Prostate gland (tissue), 2 donors: ENCODE measurements at regions not wholly inside any gene's neighbourhood (a gene's known extent, or its start where the extent isn't known, plus 50 kb on each side); places are given as distances from the start of the nearest gene placed in this dataset.

Experiments used
- DNase-seq: peaks from one replicate; pipeline ENCODE4 v3.0.0-alpha.2; 2019; ENCODE audit warnings: low spot score
- H3K27ac ChIP-seq, 2 donors: fragments of 200-600 bp; sonication (generic); 2 replicates each; pipeline ENCODE4 v1.5.1; 2017 to 2019
- H3K27me3 ChIP-seq: fragments of 200-600 bp; sonication (generic); replicated peaks from 2 replicates; pipeline ENCODE4 v1.5.1; 2019; ENCODE audit not compliant: insufficient read depth
- H3K36me3 ChIP-seq, 2 donors: fragments of 200-600 bp; sonication (generic); 1 replicate in 1 of 2; 2 replicates in 1 of 2; pipeline versions ENCODE4 v1.5.1 to v1.8.1; 2017 to 2019
- H3K4me1 ChIP-seq: fragments of 200-600 bp; sonication (generic); replicated peaks from 2 replicates; pipeline ENCODE4 v1.5.1; 2019
- H3K4me3 ChIP-seq, 2 donors: fragments of 200-600 bp; sonication (generic); 2 replicates each; pipeline ENCODE4 v1.5.1; 2017 to 2019
- H3K9me3 ChIP-seq: fragments of 200-600 bp; sonication (generic); 2 replicates; pipeline ENCODE4 v1.5.1; 2017
- CTCF ChIP-seq, 4 experiments: fragments of 200-600 bp in 2 of 4; fragments of 450-650 bp in 2 of 4; sonication (generic) in 2 of 4; IDR thresholded peaks; 1 replicate in 3 of 4; 2 replicates in 1 of 4; pipeline ENCODE4 v1.5.1; 2016 to 2019; ENCODE audit warnings: antibody characterized with exemption in 4 of 4, mild to moderate bottlenecking in 2 of 4, moderate library complexity in 2 of 4
- POLR2A ChIP-seq: fragments of 450-650 bp; IDR thresholded peaks from one replicate; pipeline ENCODE4 v1.6.1; 2016; ENCODE audit warnings: antibody characterized with exemption, mild to moderate bottlenecking
- POLR2AphosphoS5 ChIP-seq: sonication (generic); formaldehyde crosslinking; IDR thresholded peaks from one replicate; pipeline ENCODE4 v1.6.1; 2017; ENCODE audit warnings: antibody characterized with exemption
- WGBS: methylation state at CpG from one replicate; pipeline ENCODE4 v1.1.5; 2018; 5-methylcytosine and 5-hydroxymethylcytosine counted together
- intact Hi-C: fragments of 100-400 bp; cut with DNase I; formaldehyde crosslinking; loops from one replicate; pipeline ENCODE4 v1.14.2; 2022

GRCh38 chr6:40923880-40924279 is 115.1 kb downstream of the UNC5CL start:
- Histone ChIP-seq H3K27ac (no peak overlapping the region), H3K9me3 (no peaks in the 10 kb centered on the region), H3K4me3 (no peak overlapping the region), H3K4me1 (no peaks in the 10 kb centered on the region), H3K27me3 (no peaks in the 10 kb centered on the region), H3K36me3 (no peaks in the 10 kb centered on the region)
- 90% methylated on average over 2 of the region's 2 CpGs for WGBS
- intact Hi-C loops: no loop called here
- DNase-seq: no peak
- TF ChIP-seq POLR2AphosphoS5 (no peak), POLR2A (no peak), CTCF (IDR thresholded peaks at IDR 0.05) (no peak)

GRCh38 chr6:40923326-40923725 is 115.7 kb downstream of the UNC5CL start:
- 90% methylated on average over 4 of the region's 4 CpGs for WGBS
- TF ChIP-seq POLR2A: no peak
- intact Hi-C loops: no loop called here
- no peak overlapping the region for H3K27ac ChIP-seq
- no peaks in the 10 kb centered on the region for H3K4me1 ChIP-seq
- no peaks in the 10 kb centered on the region for H3K27me3 ChIP-seq
- no peak for DNase-seq
- no peaks in the 10 kb centered on the region for H3K9me3 ChIP-seq
- no peak overlapping the region for H3K4me3 ChIP-seq
- H3K36me3 ChIP-seq: no peaks in the 10 kb centered on the region

GRCh38 chr6:40922281-40922680 is 116.7 kb downstream of the UNC5CL start:
- Histone ChIP-seq H3K27me3 (no peaks in the 10 kb centered on the region), H3K36me3 (no peaks in the 10 kb centered on the region), H3K27ac (no peak overlapping the region), H3K4me3 (no peak overlapping the region), H3K4me1 (no peaks in the 10 kb centered on the region), H3K9me3 (no peaks in the 10 kb centered on the region)
- no peak for DNase-seq
- intact Hi-C loops: no loop called here
- TF ChIP-seq POLR2AphosphoS5 (no peak), CTCF (IDR thresholded peaks at IDR 0.05) (no peak), POLR2A (no peak)
- 84% methylated on average over 2 of the region's 2 CpGs for WGBS

- intact Hi-C loops: no loop called here
- Histone ChIP-seq H3K9me3 (no peaks in the 10 kb centered on the region), H3K4me1 (no peaks in the 10 kb centered on the region), H3K4me3 (no peak overlapping the region), H3K27ac (no peak overlapping the region), H3K36me3 (no peaks in the 10 kb centered on the region), H3K27me3 (no peaks in the 10 kb centered on the region)
- no peak for DNase-seq
- no peak for TF ChIP-seq CTCF (IDR thresholded peaks at IDR 0.05)
- TF ChIP-seq POLR2A: no peak
- no peak for TF ChIP-seq POLR2AphosphoS5
- WGBS: 68% methylated on average over 5 of the region's 5 CpGs
Observed at GRCh38 chr6:40918040-40918651, 120.9 kb downstream of the UNC5CL start.

GRCh38 chr6:40917603-40918002 is 121.4 kb downstream of the UNC5CL start:
- WGBS: 92% methylated on average over 3 of the region's 3 CpGs

More at GRCh38 chr6:40917603-40918002, 121.4 kb downstream of the UNC5CL start:
- Histone ChIP-seq H3K36me3 (no peaks in the 10 kb centered on the region), H3K4me3 (no peak overlapping the region), H3K27ac (no peak overlapping the region), H3K4me1 (no peaks in the 10 kb centered on the region), H3K27me3 (no peaks in the 10 kb centered on the region), H3K9me3 (no peaks in the 10 kb centered on the region)
- DNase-seq: no peak
- TF ChIP-seq CTCF (IDR thresholded peaks at IDR 0.05) (no peak), POLR2A (no peak), POLR2AphosphoS5 (no peak)
- intact Hi-C loops: no loop called here
